ENCODE measurements at regions not wholly inside any gene's neighbourhood (a gene's known extent, or its start where the extent isn't known, plus 50 kb on each side); places are given as distances from the start of the nearest gene placed in this dataset.

DNA sequence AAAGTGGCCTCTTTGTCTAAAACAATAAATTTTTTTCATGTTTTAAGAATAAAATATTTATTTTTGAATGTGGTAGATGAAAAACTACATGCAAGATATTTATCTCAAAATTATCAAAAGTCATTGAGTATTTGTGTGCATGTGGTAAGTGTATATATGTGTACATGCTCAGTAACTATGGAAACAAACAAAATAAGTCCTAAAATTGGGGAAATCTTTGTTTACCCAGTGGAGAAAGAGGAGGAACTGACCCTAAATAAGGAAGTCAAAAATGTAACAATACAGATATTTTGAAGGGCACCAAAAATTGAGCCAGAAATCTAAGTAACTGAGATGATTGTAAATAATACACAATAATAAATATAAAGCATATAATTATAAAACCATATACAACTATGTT, 639.2 kb downstream of the MAFB start:
- TF ChIP-seq POLR2A (IDR thresholded peaks at IDR 0.05) (no peak), CTCF (IDR thresholded peaks at IDR 0.05) (no peak)

Measured in tibial nerve (tissue), 3 donors.